ENCODE measurements at regions not wholly inside any gene's neighbourhood (a gene's known extent, or its start where the extent isn't known, plus 50 kb on each side); places are given as distances from the start of the nearest gene placed in this dataset.
"Not testable (repeated sequence)": the region's sequence is repeated elsewhere in the genome, so short reads cannot be mapped to it uniquely, and the experiment has no call there.

GRCh38 chr13:81551036-81551435 is 1210.1 kb upstream of the SPRY2 start:
- Histone ChIP-seq H3K27ac (ENCODE audit: low read length in 2 of 2) (no peak overlapping the region), H3K4me1 (ENCODE audit: control insufficient read depth in 2 of 2, insufficient read depth in 2 of 2, low read length in 2 of 2) (no peaks in the 10 kb centered on the region), H2AFZ (ENCODE audit: insufficient read depth, low read depth, low read length, poor library complexity, severe bottlenecking) (no peak overlapping the region), H3K27me3 (replicated peaks in 1 of 4; ENCODE audit: control extremely low read depth in 1 of 4, control insufficient read depth in 3 of 4, insufficient read depth in 4 of 4, low read length in 3 of 4) (no peaks in the 10 kb centered on the region), H4K20me1 (ENCODE audit: control insufficient read depth, insufficient read depth, low read length, poor library complexity, severe bottlenecking) (no peaks in the 10 kb centered on the region), H3K9ac (ENCODE audit: low read length) (no peak overlapping the region), H3K4me2 (replicated peaks; ENCODE audit: low read depth, low read length, poor library complexity, severe bottlenecking) (no peak overlapping the region), H3K79me2 (ENCODE audit: control insufficient read depth, insufficient read depth, low read length) (no peaks in the 10 kb centered on the region), H3K4me3 (ENCODE audit: control extremely low read depth in 1 of 5, extremely low read depth in 1 of 5, insufficient read depth in 1 of 5, low read depth in 2 of 5, low read length in 4 of 5) (no peak overlapping the region), H3K9me3 (ENCODE audit: control extremely low read depth in 1 of 3, control insufficient read depth in 2 of 3, insufficient read depth in 1 of 3, low read length in 2 of 3) (peaks cover 0 to 9% (median 7%) of the 10 kb centered on the region in 3 donors), H3K36me3 (replicated peaks in 1 of 2; ENCODE audit: control extremely low read depth in 1 of 2, control insufficient read depth in 1 of 2, extremely low read depth in 1 of 2, insufficient read depth in 2 of 2, low read length in 1 of 2) (no peaks in the 10 kb centered on the region)
- no peaks in the 10 kb centered on the region for H3K4me1 Mint-ChIP-seq
- TF ChIP-seq EZH2 (IDR thresholded peaks at IDR 0.05; ENCODE audit: borderline replicate concordance, insufficient read depth, low read depth, low read length, poor library complexity, severe bottlenecking) (no peak), CTCF (IDR thresholded peaks at IDR 0.05) (no peak)
- no peak overlapping the region for H3K4me3 Mint-ChIP-seq
- H3K27ac Mint-ChIP-seq, result no peak overlapping the region
- peaks cover 6% of the 10 kb centered on the region for H3K9me3 Mint-ChIP-seq (ENCODE audit: insufficient read depth)
- intact Hi-C loops (cut with micrococcal nuclease), result no loop called here
- no CpG with 5 or more reads among the region's 2 CpGs for WGBS (ENCODE audit: insufficient coverage)
- H3K27me3 Mint-ChIP-seq, result no peaks in the 10 kb centered on the region
- POLR2A ChIA-PET, result no interaction called here
- CTCF ChIA-PET, result no interaction called here
- no peak for DNase-seq
- no peak for ATAC-seq (ENCODE audit: low read depth)

GRCh38 chr13:81546294-81546693 is 1205.4 kb upstream of the SPRY2 start:
- H3K4me1 ChIP-seq (ENCODE audit: control insufficient read depth in 2 of 2, insufficient read depth in 2 of 2, low read length in 2 of 2); H3K27me3 Mint-ChIP-seq; ATAC-seq (ENCODE audit: low read depth); intact Hi-C loops (cut with micrococcal nuclease); H3K27ac Mint-ChIP-seq; POLR2A ChIA-PET; H2AFZ ChIP-seq (ENCODE audit: insufficient read depth, low read depth, low read length, poor library complexity, severe bottlenecking); DNase-seq; H3K27me3 ChIP-seq (replicated peaks in 1 of 4; ENCODE audit: control extremely low read depth in 1 of 4, control insufficient read depth in 3 of 4, insufficient read depth in 4 of 4, low read length in 3 of 4); H3K4me3 ChIP-seq (ENCODE audit: control extremely low read depth in 1 of 5, extremely low read depth in 1 of 5, insufficient read depth in 1 of 5, low read depth in 2 of 5, low read length in 4 of 5); H4K20me1 ChIP-seq (ENCODE audit: control insufficient read depth, insufficient read depth, low read length, poor library complexity, severe bottlenecking); H3K36me3 ChIP-seq (replicated peaks in 1 of 2; ENCODE audit: control extremely low read depth in 1 of 2, control insufficient read depth in 1 of 2, extremely low read depth in 1 of 2, insufficient read depth in 2 of 2, low read length in 1 of 2); H3K27ac ChIP-seq (ENCODE audit: low read length in 2 of 2); H3K9ac ChIP-seq (ENCODE audit: low read length); H3K4me2 ChIP-seq (replicated peaks; ENCODE audit: low read depth, low read length, poor library complexity, severe bottlenecking); H3K79me2 ChIP-seq (ENCODE audit: control insufficient read depth, insufficient read depth, low read length); H3K4me1 Mint-ChIP-seq; CTCF ChIA-PET; H3K4me3 Mint-ChIP-seq; H3K9me3 Mint-ChIP-seq (ENCODE audit: insufficient read depth): not testable (repeated sequence)
- peaks cover 1 to 11% (median 7%) of the 10 kb centered on the region in 3 donors for H3K9me3 ChIP-seq (ENCODE audit: control extremely low read depth in 1 of 3, control insufficient read depth in 2 of 3, insufficient read depth in 1 of 3, low read length in 2 of 3)
- 92% methylated on average over 2 of the region's 2 CpGs for WGBS (ENCODE audit: insufficient coverage)
